Ecto neural progenitor cell (in vitro differentiated cells): ENCODE measurements at regions not wholly inside any gene's neighbourhood (a gene's known extent, or its start where the extent isn't known, plus 50 kb on each side); places are given as distances from the start of the nearest gene placed in this dataset.
"Not testable (repeated sequence)": the region's sequence is repeated elsewhere in the genome, so short reads cannot be mapped to it uniquely, and the experiment has no call there.

ENCODE experiments used
- DNase-seq: peaks from one replicate; pipeline ENCODE4 v3.0.0-alpha.2; 2018; ENCODE audit warnings: low spot score

DNA sequence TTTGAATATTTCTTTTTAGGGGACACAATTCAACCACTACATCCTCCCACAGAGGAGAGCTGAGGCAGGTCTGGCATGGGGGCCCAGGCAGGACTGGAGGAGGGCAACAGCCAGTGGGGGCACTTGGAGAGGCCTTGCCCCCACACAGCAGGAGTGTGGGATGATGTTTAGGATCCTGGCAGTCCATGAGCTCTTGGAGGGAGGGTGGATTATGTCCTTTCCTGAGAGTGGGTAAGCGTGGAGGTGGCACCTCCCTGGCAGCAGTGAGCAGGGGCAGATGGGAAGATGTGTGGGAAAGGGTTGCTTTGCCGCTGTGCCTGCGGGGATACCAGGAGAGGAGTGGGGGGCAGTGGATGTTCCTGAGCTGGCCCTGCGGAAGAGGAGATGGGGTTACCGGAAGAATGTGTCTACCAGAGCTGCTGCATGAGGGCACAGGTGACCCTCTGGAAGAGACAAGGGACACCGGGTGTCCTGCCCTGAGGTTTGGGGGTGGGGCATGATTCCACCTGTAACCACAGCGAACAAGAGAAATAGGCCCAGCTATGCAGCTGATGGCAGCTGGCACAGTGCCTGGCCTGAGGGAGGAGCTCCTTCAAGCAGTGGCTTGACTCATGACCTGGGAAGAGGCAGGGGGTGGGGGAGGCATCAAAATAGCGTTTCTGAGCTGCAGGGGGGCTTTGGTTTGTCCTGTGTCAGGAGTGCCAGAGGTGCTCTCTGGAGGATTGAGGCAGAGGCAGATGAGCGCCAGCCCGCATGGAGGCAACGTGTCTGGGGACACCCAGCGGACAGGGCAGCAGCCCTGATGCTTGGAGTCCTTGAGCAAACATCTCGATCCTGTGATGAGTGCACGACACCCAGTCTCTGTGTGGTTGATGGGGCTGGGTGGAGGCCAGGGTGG, 123.9 kb upstream of the TMPRSS2 start:
- no peak for DNase-seq

DNA sequence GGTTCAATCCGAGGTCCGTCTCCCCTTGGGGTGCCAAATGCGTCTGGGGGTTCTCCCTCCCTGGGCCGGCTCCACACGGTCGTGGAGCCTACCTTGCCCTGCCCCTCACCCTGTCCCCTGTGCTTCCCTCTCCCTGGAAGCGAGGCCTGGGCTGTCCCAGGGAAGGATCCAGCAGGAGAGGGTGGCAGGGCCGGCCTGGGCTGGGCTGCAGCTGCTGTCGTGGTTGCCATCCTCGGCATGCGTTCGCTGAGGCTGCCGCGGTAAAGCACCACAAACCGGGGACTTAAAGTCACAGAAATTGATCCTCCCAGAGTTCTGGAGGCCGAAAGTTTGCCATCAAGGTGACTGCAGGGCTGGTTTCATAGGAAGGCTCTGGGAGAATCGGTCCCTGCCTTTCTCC, 123.0 kb upstream of the TMPRSS2 start:
- no peak for DNase-seq

DNA sequence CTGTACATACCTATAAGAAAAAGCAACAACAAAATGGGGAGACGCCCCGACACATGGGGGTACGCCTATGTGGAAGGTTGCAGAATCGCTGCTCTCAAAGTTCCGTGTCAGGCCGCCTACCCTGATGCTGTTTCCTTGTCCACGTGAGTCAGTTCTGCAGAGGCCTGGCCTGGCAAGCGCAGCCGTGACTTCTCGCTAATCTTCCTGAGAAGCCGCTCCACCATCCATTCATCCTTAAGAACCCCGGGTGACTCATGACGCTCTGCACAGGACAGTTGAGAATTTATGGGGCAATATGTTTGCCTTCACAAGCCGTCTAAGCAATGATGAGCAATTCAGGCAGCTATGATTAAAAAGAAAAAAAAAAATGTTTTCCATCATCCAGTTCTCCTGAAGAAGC, 122.3 kb upstream of the TMPRSS2 start:
- DNase-seq: no peak

DNA sequence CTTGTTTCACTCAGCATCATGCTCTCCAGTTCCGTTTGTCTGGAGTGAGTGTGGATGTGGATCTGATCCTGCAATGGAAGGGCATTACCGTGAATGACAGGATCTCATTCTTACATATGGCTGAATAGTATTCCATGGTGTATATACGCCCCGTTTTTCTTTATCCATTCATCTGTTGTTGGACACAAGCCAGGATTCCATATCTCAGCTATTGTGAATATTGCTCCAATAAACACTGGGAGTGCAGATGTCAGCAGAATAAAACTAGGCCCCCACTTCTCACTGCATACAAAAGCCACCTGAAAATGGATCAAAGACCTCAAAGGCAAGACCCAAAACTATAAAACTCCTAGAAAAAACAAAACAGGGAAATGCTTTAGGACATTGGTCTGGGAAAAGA, 120.3 kb upstream of the TMPRSS2 start:
- no peak for DNase-seq

DNA sequence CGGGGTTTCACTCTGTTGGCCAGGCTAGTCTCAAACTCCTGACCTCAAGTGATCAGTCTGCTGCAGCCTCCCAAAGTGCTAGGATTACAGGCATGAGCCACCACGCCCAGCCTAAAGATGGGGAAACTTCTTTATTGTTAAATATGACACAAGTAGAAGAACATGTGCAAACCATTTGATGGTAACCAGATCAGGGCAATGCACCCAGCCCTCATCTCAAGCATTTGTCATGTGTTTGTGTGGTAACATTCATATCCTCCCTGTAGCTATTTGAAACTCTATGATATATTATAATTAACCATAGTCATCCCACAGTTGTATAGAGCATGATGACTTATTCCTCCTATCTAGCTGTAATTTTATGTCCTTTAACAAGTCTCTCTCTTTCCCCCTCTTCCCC, 119.5 kb upstream of the TMPRSS2 start:
- DNase-seq: no peak

DNA sequence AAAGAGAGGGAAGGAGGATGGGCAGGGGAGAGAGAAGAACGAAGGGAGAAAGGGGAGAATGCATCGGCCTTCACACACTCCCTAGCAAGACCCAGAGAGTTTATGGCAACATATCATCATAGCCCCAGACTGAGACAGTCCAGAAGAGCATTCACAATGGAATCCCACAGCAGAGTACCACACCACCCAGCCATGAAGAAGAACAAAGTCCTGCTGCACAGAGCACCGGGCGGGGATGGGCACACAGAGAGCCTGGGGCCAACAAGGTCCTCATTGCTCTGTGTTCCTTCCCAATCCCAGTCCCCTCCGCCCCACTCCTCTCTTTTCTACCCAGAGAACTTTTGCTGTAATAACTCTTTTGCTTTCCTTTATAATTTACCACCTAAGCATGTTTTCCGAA, 118.1 kb upstream of the TMPRSS2 start:
- DNase-seq: no peak

DNA sequence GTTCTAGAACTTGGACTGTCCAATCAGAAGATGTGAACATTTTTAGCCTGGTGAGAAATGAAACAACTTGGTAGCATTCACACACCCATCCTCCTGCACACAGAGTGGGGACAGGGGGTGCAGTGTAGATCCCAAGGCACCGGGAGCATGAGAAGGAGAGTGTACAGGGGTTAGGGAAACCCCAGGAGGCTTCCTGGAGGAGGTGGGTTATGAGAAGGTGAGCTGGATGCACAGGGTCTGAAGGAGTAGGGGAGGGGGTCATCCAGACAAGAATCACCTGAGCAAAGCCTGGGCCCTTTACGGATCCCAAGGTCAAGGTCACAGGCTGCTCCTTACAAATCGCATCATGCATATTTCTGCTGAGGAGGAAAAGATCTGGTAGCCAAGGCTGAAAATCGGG, 117.5 kb upstream of the TMPRSS2 start:
- DNase-seq: no peak

DNA sequence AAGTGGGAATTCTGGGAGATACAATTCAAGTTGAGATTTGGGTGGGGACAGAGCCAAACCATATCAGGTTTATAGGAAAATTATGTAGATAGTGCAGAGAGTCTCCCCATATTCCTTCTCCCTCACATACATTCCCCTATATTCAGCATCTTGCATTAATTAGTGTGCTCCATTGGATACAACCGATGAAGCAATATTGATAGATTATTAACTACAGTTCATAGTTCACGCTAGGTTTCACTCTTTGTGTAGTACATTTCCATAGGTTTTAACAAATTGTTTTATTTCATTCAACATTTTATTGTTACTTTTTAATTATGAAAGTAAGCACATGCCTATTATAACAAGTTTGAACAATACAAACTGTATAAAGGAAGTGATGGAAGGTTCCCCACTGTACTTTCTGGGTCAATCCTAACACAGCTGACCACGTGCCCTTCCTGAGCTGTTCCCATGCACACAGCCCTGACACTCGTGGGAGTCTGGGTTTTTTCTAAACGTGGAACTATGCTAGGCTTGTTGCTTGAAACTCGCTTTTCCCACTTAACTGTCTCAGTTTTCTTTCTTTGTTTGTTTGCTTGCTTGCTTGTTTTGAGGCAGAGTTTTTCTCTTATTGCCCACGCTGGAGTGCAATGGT, 116.8 kb upstream of the TMPRSS2 start:
- DNase-seq: no peak

DNA sequence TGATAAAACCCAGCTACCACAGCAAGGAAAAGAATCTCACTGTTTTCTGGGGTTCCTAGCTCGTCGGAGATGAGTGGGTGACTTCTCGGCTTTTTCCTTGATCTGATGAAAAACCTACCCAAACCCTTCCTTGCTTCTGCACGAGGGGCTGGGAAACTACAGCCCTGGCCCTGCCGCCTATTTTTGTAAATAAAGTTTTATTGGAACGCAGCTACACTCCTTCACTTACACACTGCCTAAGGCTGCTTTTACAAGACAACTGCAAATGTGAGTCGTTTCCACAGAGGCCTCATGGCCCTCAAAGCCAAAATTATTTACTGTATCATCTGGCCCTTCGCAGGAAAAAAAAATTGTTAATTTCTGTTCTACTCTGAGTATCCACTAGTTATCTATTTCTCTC, 116.0 kb upstream of the TMPRSS2 start:
- DNase-seq: no peak

DNA sequence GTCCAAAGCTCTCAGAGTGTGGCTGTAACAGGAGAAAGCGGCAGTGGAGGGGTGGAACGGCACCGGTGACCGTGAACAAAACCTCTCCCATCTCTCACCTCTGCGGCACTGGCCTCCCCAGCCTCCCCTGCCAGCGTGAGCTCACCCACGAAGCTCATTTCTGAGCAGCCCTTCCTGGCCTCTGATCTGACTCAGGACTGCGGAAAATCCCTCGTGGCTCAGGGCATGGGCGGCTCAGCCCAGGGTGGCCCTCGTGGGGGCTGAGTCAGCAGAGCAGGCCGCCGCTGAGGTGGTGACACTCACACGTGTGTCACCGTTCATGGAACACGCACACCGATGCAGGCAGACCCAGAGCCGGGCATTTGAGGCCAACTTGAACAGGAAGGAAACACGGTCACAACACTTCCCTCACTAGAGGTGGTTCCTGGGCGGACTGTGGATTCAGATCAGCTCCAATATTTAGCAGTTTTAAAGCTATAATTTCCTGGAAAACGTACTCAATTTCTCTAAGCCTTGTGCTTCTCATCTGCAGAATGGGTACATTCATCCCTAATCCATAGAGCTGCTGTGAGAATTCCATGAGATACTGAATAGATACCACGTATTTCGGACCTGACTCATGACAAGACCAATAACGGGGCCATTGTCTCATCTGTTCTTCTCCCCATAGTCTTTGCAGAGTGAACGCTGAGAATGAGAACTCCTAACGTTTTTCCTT, 115.0 kb upstream of the TMPRSS2 start:
- no peak for DNase-seq

DNA sequence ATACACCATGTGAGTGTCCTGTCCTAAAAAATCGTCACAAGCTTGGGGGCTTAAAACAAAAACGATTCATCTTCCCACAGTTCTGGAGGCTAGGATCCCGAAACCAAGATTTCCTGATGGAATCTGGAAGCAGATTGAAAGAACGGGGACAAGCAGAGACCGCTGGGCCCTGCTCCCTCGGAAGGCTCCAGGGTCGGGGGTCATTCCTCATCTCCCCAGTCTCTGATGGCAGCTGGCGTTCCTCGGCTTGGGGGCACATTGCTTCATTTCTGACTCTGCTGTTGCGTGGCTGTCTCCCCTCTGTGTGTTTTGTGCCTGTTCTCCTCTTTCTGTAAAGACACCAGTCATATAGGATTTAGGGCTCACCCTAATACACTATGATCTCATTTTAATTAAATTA, 114.2 kb upstream of the TMPRSS2 start:
- DNase-seq: no peak

DNA sequence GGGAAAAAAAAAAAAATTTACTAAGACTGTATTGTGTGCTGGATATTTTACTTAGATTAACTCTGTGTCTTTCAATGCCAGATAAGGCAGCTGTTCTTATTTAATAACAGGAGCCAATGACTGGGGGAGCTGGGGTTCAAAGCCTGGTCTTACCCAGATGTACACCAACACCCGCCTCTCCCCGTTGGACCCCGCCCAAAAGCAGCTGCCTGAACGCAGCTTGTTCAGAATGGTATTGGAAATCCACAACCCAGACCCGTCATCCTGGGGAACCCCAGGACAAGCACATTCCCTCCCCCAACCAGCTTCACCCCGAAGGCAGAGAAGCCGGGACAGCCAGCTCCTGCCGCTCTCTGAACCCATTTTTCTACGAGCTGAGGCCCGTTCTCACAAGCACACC, 113.6 kb upstream of the TMPRSS2 start:
- DNase-seq: no peak

DNA sequence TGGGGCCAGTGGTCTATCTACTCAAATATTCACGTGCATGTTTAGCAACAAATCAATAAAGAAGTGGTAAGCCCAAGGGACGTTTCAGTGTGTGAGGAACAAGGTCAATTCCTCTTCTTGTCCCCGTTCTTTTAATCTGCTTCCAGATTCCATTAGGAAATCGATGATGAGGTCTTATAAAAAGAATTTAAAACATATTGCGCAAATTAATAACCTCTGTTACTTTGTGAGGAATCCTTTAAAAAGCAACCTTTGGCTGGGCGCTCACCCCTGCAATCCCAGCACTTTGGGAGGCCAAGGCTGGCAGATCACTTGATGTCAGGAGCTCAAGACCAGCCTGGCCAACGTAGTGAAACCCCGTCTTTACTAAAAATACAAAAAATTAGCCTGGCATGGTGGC, 113.0 kb upstream of the TMPRSS2 start:
- DNase-seq: no peak

DNA sequence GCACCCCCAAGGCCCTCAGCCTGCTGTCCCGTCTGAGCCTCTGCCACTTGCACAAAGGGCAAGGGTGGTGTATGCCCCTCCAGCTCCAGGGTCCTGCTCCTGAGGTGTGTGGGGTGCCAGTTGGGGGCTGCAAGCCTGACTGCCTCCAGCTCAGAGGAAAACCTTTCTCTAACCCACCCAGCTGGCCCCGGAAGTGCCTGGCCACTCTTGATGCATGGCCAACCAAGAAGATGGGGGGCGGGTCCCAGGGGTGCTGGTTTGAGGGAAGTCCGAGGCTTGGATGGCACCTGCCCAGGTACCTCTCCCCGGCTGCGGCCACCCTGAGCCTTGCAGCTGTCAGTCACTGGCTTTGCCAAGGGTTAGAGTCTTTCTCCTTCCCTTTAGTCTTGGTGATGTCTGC, 112.6 kb upstream of the TMPRSS2 start:
- no peak for DNase-seq

DNA sequence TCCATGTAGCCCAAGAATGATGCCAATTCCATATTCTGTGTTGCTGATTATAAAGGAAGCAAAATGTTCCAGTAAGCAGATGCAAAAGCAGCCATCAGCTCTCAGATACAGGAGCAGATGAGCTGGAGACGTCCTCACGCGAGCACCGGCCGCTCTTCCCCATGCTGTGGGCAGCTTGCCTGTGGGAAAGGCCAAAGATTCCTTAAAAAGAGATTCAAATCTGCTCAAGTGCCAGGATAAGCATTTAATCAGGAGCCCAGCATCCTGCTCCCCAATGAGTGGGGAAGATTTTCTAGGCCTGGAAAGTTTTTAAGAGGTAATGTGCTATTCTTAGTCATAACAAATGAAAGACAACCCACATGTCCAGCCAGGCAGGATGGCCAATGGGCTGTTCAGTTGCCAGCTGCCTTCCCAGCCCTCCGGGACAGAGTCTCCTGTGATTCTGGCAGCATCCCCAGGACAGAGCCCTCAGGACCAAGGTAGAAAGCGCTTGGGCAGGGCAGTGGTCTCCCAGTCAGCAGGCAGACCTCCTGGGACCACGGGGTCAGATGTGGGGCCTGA, 108.2 kb upstream of the TMPRSS2 start:
- DNase-seq: no peak

DNA sequence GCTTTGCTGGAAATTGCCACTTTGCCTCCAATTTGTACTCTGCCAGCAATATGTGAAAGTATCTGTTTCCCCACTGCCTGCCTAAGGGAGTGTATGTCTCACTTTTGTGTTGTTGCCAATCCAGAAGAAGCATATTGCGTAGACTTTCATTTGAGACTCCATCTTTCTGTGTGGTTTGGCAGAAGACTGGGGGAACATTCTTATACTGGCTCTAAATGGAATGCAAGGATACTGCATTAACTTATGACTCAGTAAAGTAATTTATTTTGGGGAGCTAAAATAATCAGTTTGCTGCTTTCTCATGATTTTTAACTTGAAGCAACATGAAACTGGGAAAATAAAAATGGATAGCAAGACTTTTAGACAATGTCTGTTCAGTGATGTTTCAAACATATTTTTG, 107.7 kb upstream of the TMPRSS2 start:
- DNase-seq: no peak

DNA sequence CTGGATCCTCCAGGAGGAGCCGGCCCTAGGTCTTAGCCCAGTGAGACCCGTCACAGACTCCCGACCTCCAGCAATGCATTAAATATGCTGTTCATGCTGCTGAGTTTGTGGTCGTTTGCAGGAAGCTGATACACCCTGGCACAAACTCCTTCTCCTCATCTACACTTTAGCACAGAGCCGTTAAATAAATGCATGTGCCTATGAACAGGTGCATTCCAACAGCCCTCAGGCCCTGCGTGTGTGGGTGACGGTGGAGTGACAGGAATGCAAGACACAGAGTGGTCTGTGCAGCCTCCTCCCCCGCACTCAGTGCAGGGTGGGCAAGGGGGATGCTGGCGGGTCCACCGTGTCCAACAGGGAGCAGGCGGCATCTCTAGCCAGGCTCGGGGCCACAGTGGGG, 106.6 kb upstream of the TMPRSS2 start:
- no peak for DNase-seq

DNA sequence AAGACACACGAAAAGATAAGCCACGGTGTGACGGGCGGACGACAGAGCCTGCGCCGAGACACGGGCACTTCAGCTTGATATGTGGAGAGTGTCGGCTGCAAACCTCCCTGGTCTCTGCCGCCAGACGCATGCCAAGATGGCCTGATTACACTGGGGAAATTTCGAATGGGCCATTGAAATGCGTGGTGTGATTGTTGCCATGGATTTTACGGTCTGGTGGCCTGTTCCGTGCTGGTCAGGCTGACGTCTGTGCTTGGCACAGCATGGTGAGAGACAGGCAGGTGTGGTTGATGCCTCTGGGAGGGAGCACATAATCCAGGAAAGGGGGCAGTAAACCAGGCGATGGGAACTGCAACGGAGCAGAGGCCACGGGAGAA, 105.6 kb upstream of the TMPRSS2 start:
- DNase-seq: no peak

DNA sequence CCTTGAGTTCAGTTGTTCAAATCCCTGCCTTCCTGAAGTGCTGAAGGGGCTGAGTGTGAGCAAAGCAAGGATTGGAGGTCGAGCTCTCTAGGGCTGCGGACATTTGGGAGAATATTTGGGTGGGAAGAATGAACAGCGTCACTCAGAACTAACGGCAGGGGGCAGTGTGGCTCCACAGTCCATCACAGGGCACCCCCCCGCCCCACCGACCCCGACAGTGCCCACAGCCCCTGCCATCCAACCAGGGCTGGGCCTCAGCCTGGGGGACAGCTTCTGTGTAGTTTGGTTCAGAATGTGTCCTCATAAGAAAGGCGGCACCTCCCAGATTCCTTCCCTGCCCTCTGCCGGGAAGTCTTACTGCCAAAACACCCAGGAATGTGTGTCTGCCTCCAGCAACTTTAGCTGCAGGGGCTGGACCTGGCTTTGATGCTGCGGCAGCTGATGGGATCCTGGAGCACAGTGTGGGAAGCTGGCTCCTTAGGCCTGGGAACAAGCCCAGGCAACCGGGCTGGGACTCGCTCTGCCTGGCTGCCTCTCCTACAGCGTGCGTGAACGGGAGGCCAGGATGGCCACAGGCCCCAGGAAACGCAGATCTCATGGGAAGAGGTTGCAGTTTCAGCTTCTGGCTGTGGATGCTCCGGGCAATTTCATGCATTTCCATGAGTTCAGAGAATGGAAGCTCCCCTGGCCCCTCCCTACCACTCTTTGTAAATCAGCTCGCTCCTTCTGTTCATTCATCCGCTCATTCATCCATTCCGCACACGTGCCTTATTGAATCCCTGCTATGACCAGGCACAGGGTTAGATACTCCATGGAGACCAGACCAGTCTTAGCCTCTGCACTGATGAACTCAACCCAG, 104.9 kb upstream of the TMPRSS2 start:
- peak; percentile 87 for DNase-seq

DNA sequence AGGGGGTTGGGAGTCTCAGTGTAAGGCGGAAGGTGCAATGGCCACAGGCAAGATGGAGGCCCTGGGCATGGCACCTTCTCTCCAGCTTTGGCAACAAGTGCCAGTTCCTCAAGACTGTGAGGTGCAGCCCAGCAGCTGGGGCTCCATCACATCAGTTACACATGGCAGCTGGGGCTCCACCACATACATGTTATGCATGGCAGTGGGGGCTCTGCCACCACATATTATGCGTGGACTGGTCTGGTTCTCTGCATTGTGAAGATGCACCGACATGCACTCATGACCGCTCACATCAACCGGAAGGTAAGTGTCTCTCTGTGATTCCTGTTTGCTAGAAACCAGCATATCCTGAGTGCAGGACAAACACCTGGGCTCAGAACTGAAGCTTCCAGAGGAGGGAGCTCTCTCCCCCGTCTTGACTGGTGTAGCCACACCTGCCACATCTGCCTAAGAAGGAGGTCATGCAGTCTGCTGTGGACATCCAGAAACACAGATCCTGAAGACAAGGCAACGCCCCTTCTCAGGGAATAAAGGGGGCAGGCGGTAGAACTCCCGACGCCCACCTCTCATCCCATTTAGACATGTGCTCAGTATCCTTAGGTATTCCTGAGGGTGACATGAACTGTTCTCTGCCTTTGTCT, 104.1 kb upstream of the TMPRSS2 start:
- DNase-seq: no peak

DNA sequence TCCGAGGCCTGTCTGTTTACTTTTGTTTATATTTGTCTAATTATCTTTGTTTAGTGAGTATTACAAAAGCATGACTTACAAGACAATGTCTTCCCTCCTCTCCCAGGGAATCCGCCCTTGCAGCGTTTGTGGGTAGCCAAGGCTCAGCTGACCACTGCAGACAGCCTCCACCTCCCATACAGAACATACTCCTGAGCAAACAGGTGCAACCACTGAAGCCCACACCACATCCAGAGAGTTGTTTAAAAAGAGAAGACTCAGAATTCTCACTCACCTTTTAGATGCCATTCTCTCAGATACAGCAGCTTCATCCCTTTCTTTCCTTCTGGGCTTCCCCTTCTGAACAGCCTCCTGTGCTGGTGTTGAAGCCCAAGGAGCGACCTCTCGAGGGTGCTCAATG, 103.5 kb upstream of the TMPRSS2 start:
- DNase-seq: no peak

DNA sequence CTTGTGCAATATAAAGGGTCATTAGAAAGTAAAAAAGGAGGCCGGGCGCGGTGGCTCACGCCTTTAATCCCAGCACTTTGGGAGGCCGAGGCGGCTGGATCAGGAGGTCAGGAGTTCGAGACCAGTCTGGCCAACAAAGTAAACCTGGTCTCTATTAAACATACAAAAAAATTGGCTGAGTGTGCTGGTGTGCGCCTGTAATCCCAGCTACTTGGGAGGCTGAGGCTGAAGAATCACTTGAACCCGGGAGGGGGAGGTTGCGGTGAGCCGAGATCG, 102.8 kb upstream of the TMPRSS2 start:
- DNase-seq: not testable (repeated sequence)
